Right renal pelvis (tissue), 4 donors: ENCODE measurements at regions not wholly inside any gene's neighbourhood (a gene's known extent, or its start where the extent isn't known, plus 50 kb on each side); places are given as distances from the start of the nearest gene placed in this dataset.
A peak's percentile ranks its signal among the peaks of the same experiment; 100 is the strongest.

Experiments
- DNase-seq, 4 donors: peaks; one replicate each; pipeline ENCODE4 v3.0.0-alpha.2; 2013; ENCODE audit warnings: low read depth in 4 of 4, low spot score in 3 of 4, missing footprints in 1 of 4

- no peak for DNase-seq
Observed at GRCh38 chr12:23055004-23055403, 430.0 kb downstream of the ETNK1 start.

- DNase-seq = no peak
Observed at GRCh38 chr12:23057571-23057970, 432.6 kb downstream of the ETNK1 start.

- no peak for DNase-seq
Observed at GRCh38 chr12:23060161-23060560, 435.2 kb downstream of the ETNK1 start.

DNA sequence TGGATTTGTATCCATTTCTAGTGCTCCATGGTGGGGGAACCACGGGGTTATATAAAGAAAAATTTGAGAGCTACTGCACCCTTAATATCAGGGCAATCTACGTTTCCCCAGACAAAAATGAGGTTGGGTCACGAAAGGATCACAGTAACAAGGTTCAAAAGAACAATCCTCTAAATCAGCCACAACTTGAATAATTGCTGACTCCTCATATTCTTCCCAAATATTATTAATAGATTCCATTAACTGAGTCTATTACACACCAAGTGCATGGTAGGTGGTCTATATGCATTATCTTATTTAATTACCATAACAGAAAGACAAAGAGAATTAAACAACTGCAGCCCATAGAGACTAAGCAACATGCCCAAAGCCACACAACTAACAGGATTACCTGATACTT is 438.2 kb downstream of the ETNK1 start:
- no peak for DNase-seq

DNA sequence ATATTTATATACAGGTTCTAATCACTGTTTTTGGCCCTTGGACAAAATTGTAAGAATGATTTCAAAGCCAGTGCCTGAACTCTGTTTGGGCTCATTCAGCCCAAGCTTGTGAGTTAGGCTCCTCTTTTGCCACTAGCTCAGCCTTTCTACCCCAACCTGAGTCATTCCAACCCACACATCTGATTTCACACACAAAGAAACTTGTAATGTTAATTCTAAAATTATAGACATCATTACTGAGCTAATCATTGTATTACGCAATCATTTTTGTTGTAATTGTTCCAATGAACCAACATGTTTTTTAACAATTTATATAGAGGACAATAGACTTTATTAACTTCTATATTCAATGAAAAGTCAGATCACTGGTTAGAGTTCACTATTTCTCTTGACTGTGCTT is 441.1 kb downstream of the ETNK1 start:
- DNase-seq = no peak

DNA sequence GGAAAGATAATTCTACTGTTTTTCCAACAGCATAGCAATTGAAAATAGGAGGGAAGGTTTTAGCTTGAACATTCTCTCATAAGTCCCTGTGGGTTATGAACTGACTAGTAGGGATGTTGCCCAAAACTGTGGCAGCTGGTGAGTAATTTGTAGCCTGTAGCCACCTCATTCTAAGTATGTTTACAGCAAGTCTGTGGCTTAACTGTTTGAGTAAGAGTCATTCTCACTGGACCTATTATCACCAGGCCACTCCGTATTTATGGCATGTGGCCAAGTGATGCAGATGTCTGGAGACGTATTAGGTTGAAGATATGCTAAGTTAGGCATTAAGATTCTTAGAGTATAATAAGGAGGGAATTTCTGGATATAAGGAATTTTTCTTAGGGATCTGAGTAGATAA is 458.3 kb downstream of the ETNK1 start:
- DNase-seq = no peak

DNA sequence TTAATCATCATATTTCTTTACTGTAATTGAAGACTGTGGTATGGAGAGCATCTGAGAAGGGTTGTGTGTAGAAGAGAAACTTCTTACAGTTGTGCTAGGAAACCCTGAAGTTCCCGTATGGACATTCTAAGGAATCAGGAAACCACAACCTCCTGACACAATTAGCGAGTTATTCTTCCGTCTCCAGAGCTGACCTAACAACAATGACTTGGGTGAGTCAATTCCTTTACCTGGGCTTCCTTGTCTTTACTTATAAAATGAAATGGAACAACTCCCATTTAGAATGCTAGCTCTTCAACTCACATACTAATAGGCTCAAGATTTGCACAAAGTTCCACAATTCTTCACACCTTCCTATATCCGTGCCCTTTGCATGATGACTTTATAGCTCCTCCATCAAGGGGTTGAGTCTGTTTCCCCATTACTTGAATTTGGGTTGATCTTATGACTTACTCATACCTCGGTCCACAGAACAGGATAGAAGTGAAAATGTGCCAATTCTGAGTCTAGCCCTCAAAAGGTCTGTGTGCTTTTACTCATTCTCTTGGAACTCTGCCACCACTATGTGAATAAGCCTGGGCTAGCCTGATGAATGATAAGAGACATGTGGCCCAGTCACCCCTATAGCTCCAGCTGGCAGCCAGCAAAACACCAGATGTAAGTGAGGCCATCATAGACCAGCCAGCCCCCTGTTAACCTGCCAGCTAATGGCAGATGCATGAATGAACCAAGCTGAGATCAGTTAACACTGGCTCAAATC is 459.4 kb downstream of the ETNK1 start:
- no peak for DNase-seq

DNA sequence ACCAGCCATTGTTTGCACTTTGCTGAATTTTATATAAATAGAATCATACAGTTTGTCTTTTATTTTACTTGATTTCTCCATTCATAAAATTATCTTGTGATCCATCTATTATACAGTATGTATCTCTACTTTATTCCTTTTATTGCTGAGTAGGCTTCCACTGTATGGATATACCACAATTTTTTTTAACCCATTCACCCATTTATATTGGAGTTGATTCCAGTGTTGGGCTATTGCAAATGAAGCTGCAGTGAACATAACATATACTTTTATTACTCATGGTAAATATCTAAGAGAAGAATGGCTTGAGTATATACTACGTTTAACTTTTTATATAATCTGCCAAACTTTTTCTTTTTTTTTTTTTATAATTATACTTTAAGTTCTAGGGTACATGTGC is 463.6 kb downstream of the ETNK1 start:
- DNase-seq = no peak

- DNase-seq = no peak
Observed at GRCh38 chr12:23093488-23093887, 468.5 kb downstream of the ETNK1 start.

DNA sequence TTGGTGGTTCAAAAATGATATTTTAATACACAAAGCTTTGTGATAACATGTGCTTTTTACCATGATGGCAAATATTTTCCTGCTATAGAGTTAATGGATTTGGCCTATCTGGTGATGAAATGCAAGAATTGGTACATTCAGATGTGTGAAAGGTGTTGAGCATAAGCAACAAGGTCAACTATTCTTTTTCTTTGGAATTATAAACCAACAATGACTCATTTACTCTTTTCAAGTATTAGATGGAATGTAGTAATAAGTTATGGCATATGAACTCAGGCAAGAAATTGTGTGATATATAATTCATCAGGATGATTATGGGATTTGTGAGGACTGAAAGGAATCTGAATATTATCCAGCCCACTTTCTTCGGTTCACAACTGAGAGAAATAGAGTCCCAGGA is 471.4 kb downstream of the ETNK1 start:
- DNase-seq = no peak

- DNase-seq = no peak
Observed at GRCh38 chr12:23098110-23098509, 473.1 kb downstream of the ETNK1 start.

DNA sequence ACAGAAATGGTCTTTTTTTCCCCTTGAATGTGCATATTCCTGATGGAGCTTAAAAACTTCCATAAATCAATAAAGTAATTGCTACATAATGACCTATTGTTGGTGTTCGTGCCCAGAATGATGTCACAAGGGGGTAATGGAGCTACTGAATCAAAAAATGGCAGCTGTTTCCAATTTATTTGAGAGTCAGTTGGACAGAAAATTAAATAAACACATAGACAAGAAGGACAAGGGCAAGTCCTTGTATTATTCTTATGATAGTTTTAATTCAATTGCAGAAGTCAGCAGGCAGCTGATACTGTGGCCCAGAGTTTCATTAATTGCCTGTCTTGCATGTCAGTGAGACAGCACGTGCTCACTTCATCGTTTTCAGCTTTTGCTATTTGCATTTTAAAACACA is 473.5 kb downstream of the ETNK1 start:
- peak in 1 of 4 donors; percentile 7 for DNase-seq

DNA sequence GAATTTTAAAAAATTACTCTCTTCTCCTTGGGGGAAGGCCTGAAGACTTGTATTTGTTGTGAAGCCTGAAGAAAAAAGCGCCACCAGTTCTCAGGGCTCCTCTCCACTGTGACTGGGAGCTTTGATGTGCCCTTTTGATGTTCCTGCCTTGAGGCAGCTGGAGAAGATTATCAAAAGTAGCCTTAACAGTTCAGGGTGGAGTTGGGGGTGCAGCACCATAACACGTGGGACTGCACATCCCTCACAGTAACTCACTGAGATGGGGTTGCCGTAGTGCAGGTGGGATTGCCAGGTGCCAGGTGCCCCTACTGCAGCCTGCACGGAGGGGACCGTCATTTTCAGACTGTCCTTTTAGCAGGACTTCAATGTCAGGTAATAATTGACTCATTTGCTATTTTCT is 474.1 kb downstream of the ETNK1 start:
- no peak for DNase-seq

GRCh38 chr12:23099604-23100003 is 474.6 kb downstream of the ETNK1 start:
- DNase-seq = no peak

- DNase-seq = no peak
Observed at GRCh38 chr12:23108957-23109356, 484.0 kb downstream of the ETNK1 start.

DNA sequence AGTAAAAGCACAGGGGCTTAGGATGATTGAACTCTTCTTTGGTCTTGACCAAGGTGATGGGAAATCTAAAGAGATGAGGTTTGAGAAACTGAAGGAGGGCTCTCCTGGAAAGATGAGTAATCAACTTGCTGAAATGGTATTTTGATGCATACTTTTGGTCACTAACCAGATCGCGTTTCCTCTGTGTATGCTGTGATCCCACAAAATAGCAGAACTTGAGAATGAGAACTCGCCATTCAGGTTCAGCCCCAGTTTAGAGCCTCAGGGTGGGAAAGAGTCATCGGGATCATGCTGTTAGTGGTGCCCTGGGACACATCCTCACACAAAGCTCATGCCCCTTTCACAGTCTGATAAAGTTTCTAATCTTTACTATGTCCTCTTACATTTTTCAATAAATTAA is 488.8 kb downstream of the ETNK1 start:
- DNase-seq = no peak

GRCh38 chr12:23115984-23116383 is 491.0 kb downstream of the ETNK1 start:
- no peak for DNase-seq

DNA sequence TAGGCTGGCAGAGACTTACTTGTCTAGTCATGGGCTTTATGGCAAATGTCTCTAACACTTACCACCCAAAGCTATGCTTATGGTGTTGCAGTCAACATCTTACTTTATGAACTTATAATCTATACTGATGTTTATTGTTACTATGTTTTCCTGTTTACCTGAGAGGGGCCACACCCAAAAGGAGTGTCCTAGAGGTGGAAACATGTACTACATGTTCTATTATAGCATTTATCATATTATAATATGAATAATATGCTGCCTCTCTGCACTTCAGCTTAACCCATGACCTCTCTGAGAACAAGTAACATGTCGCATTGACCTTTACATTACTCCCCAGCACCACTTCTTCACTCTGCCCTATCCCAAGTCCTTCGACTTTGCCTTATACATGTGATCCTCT is 501.8 kb downstream of the ETNK1 start:
- no peak for DNase-seq

DNA sequence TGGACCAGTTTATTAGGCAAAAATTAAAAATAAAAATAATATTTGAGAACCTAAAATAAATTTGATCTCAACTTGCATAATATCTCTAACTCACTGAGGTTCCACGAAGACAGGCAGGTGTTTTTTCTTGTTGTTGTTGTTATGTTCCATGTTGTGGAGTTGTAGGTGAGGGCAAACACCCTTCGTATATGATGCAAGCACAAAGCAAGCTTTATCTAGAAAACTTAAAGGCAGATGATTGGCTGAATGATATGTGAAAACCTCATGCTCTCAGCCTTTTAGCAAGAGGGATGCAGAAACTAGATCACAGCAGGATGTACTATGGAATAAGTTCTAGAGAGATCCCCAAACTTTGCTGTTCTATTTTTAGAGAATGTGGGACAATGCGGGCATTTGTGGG is 502.7 kb downstream of the ETNK1 start:
- DNase-seq = no peak

DNA sequence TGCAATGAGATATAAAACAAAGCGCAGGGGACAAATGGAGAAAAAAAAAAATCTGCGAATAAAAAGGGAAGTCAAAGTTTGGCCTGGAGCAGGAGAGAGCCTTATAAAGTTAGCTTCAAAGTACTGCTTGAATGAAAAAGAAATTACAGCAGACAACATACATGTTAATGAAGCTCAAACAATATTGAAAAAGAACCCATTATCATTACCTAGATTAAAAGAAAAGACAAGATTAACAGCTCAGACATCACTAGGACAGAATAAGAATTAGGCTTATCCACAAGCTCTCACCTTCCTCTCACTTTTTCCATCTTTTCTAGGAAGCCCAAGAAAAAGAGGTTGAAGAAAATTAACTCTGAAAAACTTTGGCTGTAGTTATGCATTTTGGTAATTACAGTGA is 503.5 kb downstream of the ETNK1 start:
- DNase-seq = no peak

- no peak for DNase-seq
Observed at GRCh38 chr12:23132357-23132756, 507.4 kb downstream of the ETNK1 start.

DNA sequence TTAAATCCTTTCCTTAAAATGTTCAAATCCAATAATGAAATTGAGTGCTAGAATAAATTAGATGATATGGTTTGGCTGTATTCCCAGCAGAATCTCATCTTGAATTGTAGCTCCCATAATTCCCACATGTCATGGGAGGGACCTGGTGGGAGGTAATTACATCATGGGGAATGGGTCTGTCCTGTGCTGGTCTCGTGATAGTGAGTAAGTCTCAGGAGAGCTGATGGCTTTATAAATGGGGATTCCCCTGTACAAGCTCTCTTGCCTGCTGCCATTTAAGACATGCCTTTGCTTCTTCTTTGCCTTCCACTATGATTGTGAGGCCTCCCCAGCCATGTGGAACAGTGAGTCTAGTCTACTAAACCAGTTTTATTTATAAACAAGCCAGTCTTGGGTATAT is 508.5 kb downstream of the ETNK1 start:
- no peak for DNase-seq

GRCh38 chr12:23139026-23139425 is 514.1 kb downstream of the ETNK1 start:
- no peak for DNase-seq
